Posterior cingulate gyrus (tissue), 11 donors: ENCODE measurements at regions not wholly inside any gene's neighbourhood (a gene's known extent, or its start where the extent isn't known, plus 50 kb on each side); places are given as distances from the start of the nearest gene placed in this dataset.
A peak's percentile ranks its signal among the peaks of the same experiment; 100 is the strongest.
"Not testable (repeated sequence)": the region's sequence is repeated elsewhere in the genome, so short reads cannot be mapped to it uniquely, and the experiment has no call there.

ENCODE experiments used
- DNase-seq, 10 donors: peaks; one replicate each; pipeline versions ENCODE4 v3.0.0 to v3.0.0-alpha.2; 2020 to 2021; ENCODE audit warnings: mixed read lengths in 3 of 10
- intact Hi-C: fragments of 100-400 bp; cut with DNase I; formaldehyde crosslinking; loops from one replicate; pipeline ENCODE4 v1.15.1; 2023

DNA sequence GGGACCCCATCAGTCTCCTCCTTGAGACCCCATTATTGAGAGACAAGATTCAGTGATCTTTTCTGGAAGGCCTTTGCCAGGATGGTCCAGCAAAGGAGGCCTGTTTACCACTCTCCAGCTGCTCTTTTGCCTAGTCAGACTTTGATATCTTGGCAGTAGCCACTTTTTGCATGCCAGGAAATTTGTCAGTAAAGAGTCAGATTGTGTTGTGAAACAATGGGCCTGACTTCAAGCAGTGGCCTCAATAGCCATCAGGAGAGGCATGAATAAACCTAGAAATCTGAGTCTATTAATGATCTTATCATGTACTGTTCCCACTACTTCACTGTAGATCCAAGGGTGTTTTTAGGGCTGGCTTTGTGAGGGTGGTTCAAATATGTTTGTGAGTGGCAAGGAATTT, 479.4 kb downstream of the JRKL start:
- no peak for DNase-seq
- intact Hi-C loops = no loop called here

DNA sequence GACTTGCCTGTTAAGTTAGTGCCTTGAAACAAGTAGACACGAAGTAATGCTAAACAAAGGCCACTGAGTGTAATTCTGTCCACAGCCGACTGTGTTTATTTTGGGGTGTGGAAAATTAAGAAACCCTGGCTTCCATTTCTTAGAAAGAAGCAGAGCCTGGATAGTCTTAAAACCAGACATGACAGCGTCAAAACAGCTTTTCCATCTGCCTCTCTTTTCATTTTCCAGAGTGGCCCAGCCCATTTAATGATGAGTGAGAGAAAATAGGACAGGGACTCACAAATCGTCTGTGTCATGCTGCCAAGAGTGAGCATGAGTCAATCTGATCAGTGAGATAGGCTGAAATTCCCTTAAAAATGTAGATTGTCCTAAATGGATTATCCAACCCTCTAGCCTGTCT, 485.9 kb downstream of the JRKL start:
- no peak for DNase-seq
- intact Hi-C loops = no loop called here

DNA sequence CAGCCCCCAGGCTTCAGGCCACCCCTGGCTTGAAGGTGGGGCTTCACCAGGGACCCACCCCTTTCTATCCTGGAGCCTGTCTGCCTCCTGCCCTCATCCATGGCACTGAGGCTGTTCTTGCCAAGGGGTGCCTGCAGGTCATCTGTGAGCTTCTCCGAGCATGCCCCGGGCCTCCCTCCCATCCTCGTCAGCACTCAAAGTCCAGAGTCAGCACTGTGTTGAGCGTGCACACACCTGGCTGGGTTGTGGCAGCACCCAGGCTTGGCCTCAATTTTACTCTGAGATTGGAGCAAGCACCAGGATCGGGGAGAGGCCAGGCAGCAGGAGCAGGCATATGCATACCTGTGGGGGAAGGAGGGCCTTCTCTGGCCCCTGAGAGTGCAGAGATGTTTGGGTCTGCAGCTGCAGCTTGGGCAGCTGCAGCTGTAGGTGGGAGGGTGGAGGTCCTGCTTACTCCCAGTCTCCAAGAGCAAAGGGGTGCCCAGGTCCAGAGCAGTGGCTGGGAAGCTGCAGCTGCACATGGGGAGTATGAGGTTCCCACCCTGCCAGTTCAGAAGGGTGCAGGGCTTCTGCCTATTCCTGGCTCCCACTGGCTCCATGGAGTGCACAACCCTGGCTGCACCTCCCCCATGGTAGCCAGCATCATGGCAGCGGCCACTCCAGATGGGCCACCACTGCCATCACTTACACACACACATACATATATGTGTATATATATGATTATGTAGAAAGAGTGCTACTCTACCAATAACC, 488.7 kb downstream of the JRKL start:
- intact Hi-C loops = no loop called here
- peak in 3 of 10 donors; percentile 23 to 77 (median 35) for DNase-seq

DNA sequence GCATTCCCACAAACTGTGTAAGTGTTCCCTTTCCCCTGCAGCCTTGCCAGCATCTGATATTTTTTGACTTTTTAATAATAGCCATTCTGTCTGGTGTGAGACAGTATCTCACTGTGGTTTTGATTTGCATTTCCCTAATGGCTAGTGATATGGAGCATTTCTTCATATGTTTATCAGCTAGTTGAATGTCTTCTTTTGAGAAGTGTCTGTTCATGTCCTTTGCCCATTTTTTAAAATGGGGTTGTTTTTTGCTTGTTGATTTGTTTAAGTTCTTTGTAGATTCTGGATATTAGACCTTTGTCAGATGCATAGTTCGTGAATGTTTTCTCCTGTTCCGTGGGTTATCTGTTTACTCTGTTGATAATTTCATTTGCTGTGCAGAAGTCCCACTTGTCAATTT, 492.8 kb downstream of the JRKL start:
- intact Hi-C loops, DNase-seq: not testable (repeated sequence)

DNA sequence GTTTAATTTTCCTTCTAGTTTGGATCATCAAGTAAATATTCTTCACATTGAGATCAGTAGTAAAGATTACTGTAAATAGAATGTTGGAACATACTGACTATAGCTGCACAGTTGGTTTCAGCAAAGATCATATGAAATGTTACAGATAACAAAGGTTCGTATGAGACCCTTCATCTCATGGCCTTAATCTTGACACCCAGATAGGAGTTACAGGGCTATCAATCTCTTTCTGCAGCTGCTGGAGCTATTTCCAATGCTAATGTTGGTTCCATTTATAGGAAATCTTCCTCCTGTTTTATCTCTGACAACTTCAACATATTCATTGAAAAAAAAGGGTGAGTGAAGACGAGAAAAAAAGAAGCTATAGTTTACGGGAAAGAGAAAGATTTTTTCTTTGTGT, 495.6 kb downstream of the JRKL start:
- DNase-seq = no peak
- intact Hi-C loops = no loop called here

DNA sequence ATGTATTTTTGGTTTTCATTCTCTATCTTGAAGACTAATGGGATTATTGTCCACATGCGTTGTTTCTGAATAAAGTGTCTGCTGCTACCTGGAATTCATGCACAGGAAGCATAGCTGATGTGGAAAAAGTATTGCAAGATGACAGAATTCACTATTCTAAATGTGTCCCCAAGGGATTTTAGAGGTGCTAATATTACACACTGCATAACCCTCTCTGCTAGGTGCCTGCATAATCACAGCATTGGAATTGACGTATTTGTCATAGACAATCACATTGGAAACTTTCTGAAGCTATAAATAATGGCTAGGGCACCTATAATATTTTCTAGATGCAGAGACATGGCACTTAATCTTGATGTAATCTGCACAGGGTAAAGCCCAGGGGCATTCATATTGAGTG, 496.1 kb downstream of the JRKL start:
- intact Hi-C loops = no loop called here
- no peak for DNase-seq

DNA sequence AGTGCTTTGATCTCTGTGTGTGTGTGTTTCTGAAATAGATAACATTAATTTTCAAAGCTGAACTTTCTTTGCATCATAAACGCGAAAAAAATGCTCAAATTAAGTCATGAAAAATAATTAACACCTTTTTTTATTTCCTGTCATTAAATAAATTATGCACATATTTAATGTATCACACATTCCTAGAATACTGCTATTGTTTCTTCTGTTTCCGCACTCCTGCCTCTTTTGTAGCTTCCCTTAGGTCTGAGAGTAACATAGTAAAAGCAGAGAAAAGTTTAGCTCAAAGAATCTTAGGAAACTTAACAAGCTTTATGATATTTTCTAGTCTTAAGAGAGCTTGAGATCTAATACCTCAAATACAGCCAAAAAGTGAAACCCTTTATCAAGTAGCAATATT, 504.2 kb downstream of the JRKL start:
- no peak for DNase-seq
- intact Hi-C loops = no loop called here

DNA sequence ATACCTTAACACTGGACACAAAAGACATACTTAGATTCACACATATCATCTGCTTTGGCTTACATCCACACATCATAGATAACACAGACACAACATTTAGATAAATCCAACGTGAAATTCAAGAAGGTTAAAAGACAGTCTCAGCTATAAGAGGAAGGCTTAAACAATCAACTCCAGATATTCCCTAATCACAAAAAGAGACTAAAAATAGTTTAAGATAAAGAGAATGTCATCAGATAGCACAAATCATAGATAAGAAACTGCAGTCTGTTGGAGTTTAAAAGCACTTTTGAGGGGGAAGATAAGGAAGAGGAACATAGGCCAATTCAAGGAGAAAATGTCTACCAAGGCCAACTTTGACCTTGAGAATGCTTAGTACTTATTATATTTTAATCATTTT, 504.8 kb downstream of the JRKL start:
- DNase-seq = no peak
- intact Hi-C loops = no loop called here

DNA sequence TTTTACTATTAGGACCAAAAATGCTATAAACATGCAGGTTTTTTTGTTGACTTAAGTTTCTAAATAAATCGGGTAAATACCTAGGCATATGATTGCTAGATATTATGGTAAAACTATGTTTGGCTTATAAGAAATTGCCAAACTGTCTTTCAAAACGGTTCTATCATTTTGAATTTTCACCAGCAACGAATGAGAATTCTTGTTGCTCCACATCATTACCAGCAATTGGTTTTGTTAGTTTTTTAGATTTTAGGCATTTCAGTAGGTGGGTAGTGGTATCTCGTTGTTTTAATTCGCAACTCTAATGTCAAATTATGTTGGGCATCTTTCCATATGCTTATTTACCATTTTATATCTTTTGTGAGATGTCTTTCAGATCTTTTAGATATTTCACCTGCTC, 510.2 kb downstream of the JRKL start:
- intact Hi-C loops = no loop called here
- DNase-seq = no peak

DNA sequence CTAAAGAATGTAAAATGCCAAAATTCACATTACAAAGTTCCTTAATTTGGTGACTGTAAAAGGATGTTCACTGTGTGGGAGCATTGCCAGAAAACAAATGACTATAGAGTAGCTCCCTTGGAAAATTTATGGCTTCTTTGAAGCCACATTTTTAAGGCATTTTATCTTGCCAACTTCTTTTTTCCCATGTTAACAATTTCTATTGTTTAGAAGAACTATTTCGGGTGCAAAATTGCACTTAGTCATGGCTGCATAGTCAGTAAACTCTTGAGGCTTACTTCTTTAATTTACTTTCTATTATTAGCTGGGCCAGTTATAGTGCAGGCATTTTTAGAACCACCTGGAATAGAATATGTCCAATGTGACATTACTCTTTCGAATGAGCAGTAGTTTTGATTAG, 515.3 kb downstream of the JRKL start:
- intact Hi-C loops = no loop called here
- no peak for DNase-seq

DNA sequence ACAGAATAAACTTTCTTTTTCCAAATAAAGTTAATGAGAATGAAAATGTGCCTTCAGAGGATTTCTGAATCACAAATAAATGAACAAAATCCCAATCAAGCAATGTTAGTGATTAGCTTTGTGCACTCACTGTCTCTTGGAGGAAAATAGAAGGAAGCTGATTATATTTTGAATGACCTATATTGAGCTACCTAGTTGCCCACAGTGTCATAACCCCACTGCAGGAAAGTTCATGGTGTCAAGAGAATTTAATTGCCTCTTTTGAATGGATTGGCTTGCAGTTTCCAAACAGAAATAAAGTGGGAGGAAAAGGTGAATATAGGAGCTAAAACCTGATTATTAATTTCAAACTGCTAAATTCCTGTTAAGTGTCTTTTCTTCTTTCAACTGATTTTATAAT, 515.9 kb downstream of the JRKL start:
- DNase-seq = no peak
- intact Hi-C loops = no loop called here

DNA sequence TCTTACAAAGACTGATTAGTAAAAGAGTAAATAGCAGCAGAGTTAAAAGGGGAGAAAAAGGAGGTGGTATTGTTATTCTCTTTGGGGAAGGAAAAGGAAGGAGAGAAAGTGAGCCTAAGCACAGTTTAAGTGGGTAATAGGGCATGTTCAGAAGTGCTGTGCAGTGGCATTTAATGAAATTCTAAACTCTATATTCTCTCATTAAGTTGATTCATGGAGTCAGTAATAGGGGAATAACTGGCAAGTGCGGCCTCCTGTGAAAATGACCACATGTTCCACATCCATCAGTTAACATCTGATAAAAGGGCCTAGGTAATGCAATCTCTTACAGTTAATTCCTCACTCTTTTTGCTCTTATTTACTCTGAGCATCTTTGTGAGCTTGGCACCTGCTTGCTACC, 516.7 kb downstream of the JRKL start:
- intact Hi-C loops = no loop called here
- no peak for DNase-seq

DNA sequence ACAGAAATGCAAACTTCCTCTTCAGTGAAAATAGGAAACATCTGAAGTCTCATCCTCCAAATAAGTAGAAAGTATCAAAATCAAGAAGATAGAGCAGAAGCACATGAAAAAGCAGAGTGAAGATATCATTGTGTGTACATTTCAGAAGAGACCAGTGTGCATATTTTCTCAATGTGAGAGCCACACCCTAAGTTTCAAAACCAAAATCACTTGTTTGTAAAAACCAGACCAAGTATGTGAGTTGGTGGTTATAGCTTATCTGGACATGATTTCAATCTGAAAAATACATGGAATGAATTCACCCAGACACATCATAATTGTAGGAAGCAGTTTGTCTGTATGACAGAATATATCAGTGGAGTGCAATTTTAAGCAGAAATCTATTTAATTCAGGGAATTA, 536.0 kb downstream of the JRKL start:
- intact Hi-C loops = no loop called here

DNA sequence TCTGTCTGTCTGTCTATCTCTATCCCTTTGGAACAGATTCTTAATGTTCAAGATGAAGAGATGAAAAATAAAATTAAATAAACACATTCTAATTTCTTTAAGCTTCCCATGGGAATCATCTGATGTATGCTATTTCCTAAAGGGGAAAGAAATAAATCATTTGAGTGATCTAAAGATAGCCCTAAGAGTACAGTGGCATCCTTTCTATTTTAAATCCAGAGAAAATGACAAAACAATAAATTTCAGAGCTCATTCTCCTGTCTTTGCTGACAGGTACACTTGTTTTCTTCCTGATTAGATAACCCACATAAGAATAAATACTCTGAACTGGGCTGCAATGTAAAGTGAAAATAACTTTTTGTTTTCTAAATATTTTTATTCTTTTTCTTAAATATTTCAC, 550.4 kb downstream of the JRKL start:
- DNase-seq = no peak
- intact Hi-C loops = no loop called here

More for the DNA sequence above, 536.0 kb downstream of the JRKL start:
- no peak for DNase-seq

DNA sequence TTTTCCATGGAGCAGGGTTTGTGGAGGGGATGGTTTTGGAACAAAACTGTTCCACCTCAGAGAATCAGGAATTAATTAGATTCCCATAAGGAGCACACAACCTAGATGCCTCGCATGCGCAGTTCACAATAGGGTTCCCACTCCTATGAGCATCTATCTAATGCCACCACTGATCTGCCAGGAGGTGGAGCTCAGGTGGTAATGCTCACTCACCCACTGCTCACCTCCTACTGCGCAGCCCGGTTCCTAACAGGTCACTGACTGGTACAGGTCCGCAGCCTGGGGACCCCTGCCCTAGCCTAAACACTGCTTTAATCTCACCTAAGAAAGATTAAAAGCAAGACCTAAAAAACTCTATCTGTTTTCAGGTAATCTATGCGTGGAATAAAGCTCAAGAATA, 553.0 kb downstream of the JRKL start:
- DNase-seq = no peak
- intact Hi-C loops = no loop called here

DNA sequence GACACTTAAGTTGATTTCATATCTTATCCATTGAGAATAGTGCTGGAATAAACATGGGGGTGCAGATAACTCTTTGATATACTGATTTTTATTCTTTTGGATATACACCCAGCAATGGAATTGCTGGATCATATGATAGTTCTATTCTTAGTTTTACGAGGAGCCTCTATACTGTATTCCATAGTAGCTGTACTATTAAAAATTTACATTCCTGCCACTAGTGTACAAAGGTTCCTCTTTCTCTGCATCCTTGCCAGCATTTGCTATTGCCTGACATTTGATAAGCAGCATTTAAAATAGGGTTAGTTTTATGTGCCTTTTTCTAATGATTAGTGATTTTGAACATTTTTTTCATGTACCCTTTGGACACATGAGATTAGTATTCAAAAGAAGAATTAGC, 554.2 kb downstream of the JRKL start:
- DNase-seq = no peak
- intact Hi-C loops = no loop called here

DNA sequence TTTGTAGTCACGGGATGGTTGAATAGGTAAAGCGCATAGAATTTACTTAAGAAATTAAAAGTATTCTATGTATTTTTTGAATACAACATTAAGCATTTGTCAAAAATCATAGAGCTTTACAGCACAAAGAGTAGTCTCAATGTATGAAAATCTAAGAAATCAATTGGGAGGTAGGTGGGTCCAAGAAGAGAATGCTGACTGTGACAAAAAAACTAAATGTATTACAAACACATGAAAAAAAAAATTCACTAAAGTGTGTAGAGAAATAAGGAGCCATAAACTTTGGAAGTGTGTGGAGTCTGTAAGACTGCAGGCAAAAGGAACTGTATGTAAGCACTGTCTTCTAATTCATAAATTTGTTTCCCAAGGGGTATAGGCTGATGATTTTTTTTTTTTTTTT, 558.3 kb downstream of the JRKL start:
- intact Hi-C loops = no loop called here
- no peak for DNase-seq

DNA sequence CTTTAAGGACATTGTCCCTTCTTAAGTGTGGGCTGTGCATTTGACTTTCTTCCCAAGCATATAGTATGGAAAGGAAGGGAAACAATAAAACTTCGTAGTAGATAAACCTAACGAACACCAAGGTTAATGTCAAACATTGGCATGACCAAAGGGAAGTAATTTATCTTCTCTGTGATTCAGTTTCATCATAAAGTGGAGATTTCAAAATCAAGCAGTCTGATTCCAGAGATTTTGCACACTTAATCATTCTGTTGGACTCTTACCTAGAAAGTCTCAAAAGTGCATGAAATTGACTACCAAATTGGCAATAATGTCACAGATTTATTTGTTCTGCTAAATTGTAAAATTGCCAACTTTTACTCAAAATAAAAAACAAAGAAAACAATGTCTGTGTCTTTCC, 559.7 kb downstream of the JRKL start:
- no peak for DNase-seq
- intact Hi-C loops = no loop called here

DNA sequence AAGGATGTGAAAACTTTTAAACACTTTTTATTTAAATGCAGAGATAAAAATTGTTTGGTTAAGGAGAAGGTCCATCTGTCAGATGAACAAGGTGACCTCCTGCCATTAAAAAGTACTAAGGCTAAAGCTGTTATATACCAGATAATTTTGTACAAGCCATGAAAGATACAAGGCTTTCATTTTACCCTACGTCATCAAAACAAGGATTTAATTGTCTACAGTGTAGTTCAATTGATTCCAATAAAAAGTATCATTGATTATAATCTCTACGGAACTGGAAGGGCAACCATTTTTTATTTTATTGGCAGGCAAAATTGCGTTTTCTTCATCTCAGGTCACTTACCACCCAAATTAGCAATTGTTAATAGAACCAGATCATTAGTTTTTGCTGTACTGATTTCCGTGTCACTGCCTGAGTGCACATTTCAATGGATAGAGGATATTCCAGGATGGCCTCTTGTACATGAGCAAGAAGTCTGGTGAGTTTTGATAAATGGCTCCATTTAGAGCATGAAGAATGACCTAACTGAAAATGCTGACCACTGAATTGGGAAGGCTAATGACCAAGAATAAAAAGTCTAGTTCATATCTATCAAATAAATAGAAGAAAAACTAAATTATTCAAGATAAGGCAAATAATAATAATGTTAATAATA, 564.9 kb downstream of the JRKL start:
- no peak for DNase-seq
- intact Hi-C loops = no loop called here

DNA sequence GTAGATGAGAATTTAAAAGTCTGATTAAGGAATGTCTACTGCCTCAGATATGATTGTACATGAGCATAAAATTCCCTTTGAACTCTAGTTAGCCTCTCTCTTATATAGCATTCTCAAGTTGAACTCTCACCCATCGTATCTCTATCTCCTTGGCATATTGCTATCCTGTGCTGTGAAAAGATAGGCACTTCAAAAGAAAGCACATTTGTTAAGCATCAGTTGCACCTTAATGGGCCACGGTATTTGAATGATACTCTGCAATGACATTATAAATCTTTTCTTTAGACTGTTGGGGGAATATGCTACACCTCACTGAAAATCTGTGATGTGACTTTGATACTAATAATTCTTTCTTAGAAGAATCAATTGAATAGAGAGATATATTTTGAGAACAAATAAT, 570.7 kb downstream of the JRKL start:
- intact Hi-C loops = no loop called here
- no peak for DNase-seq

DNA sequence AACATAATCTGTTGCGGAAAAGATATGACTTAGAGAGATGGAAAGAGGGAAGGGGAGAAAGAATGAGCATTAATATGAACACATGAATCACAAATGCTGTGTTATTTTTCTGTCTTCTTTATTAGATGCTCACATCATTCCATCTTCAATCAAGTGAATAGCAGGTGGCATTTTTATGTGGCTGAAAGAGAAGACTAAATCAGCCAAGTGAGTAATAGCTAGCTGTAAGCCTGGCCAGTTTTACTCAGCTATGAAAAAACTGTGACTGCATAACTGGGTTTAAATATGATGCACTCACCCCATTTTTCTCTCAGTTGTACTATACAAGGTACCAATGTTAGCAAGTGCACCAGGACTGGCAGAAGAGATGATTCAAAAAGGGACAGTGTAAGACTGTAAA, 571.1 kb downstream of the JRKL start:
- no peak for DNase-seq
- intact Hi-C loops = no loop called here

DNA sequence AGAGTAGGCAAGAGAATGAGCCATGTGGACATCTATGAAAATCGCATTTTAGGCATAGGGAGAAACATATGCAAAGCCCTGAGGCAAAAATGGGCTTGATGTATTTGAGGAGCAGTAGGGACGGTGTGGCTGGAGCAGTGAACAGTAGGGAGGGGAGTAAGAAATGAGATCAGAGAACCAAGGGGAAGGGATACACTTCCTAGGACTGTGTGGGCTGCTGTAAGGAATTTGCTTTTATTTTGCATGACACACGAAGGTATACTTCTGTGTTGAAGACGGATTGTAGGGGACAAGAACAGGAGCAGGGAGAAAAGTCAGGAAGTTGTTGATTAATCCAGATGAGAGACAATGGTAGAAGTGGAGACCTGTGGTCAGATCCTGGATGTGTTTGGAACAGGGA, 572.1 kb downstream of the JRKL start:
- DNase-seq = no peak
- intact Hi-C loops = no loop called here

DNA sequence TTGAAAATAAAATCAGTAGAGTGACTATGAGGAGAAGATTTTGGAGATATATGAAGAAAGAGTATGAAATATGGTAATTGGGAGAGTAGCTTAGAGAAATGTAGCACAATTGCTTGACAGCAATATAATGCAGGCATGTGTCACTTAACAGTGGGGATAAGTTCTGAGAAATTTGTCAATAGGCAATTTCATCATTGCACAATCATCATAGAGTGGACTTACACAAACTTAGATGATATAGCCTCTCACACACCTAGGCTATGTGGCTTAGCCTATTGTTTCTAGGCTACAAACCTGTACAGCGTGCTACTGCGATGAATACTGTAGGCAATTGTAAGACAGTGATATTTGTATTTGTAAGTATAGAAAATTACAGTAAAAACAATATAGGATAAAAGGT, 573.6 kb downstream of the JRKL start:
- no peak for DNase-seq
- intact Hi-C loops = no loop called here
